ENCODE measurements at regions not wholly inside any gene's neighbourhood (a gene's known extent, or its start where the extent isn't known, plus 50 kb on each side); places are given as distances from the start of the nearest gene placed in this dataset.
"Not testable (repeated sequence)": the region's sequence is repeated elsewhere in the genome, so short reads cannot be mapped to it uniquely, and the experiment has no call there.

DNA sequence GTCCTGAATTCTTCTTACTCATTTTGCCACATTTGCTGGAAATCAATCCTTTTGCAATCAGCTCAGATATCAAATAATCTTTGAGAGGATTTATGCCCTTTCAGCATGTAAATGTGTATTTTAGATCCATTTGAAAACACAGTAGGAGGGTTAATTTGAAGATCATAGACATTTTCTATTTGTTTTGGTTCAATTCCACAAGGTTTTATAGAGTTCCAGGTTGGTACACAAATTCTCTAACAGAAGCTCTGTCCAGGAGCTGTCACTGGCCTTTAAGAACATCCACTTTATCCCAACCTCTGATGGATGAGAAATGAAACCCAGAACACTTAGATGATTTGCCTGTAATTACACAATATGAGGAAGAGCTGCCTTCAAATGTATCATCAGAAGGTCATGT lies 157.3 kb upstream of the CHAC2 start:
- H3K4me3 ChIP-seq, result no peak overlapping the region
- no peak overlapping the region for H3K27ac ChIP-seq
- H3K27me3 ChIP-seq, result no peaks in the 10 kb centered on the region
- no peaks in the 10 kb centered on the region for H3K36me3 ChIP-seq
- no peaks in the 10 kb centered on the region for H3K9me3 ChIP-seq
- DNase-seq (ENCODE audit: low spot score in 2 of 2), result no peak
- TF ChIP-seq CTCF (IDR thresholded peaks at IDR 0.05) (no peak), POLR2A (IDR thresholded peaks at IDR 0.05) (no peak), POLR2AphosphoS5 (IDR thresholded peaks at IDR 0.05) (no peak), EP300 (IDR thresholded peaks at IDR 0.05) (no peak)
- no peaks in the 10 kb centered on the region for H3K4me1 ChIP-seq

DNA sequence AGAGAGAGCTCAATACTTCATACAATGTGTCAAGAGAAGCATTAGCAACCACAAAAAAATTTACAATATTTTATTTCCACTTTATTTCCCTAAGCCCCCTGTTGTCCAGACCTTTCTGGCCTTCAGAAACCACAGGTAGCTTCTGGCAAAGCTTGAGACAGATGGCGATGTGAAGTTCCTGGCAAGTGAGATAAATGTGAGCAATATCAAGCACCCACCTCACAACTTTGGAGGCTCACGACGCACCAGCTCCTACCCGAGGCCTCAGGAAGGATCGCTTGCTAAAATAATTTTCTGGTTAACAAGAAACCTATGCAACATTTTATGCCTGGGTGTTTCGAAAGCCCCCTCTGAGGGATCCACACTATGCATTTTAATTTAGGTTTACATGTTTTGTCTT lies 158.1 kb upstream of the CHAC2 start:
- WGBS, result 86% methylated on average over 6 of the region's 6 CpGs
- Histone ChIP-seq H3K9me3 (no peaks in the 10 kb centered on the region), H3K4me1 (no peaks in the 10 kb centered on the region), H3K27ac (no peak overlapping the region), H3K36me3 (no peaks in the 10 kb centered on the region), H3K27me3 (no peaks in the 10 kb centered on the region), H3K4me3 (no peak overlapping the region)
- no peak for DNase-seq (ENCODE audit: low spot score in 2 of 2)
- TF ChIP-seq EP300 (IDR thresholded peaks at IDR 0.05) (no peak), POLR2AphosphoS5 (IDR thresholded peaks at IDR 0.05) (no peak), CTCF (IDR thresholded peaks at IDR 0.05) (no peak), POLR2A (IDR thresholded peaks at IDR 0.05) (no peak)

DNA sequence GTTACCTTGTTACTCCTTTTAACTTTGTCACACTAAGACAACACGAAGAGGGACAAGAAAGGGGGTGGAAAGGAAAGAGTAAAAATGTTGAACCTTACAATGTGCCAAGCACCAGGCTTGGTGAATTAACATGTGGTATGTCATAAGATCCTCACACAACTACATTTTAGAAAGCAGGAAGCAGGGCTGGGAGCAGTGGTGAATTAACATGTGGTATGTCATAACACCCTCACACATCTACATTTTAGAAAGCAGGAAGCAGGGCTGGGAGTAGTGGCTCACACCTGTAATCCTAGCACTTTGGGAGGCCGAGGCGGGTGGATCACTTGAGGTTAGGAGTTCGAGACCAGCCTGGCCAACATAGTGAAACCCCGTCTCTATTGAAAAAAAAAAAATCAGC lies 159.3 kb upstream of the CHAC2 start:
- no peaks in the 10 kb centered on the region for H3K9me3 ChIP-seq
- no peaks in the 10 kb centered on the region for H3K27me3 ChIP-seq
- TF ChIP-seq POLR2AphosphoS5 (IDR thresholded peaks at IDR 0.05), result no peak
- no peak for TF ChIP-seq EP300 (IDR thresholded peaks at IDR 0.05)
- TF ChIP-seq CTCF (IDR thresholded peaks at IDR 0.05), result no peak
- TF ChIP-seq POLR2A (IDR thresholded peaks at IDR 0.05), result no peak
- H3K4me1 ChIP-seq, result no peaks in the 10 kb centered on the region
- 90% methylated on average over 5 of the region's 5 CpGs for WGBS
- no peaks in the 10 kb centered on the region for H3K36me3 ChIP-seq
- no peak for DNase-seq (ENCODE audit: low spot score in 2 of 2)
- H3K4me3 ChIP-seq, result no peak overlapping the region
- H3K27ac ChIP-seq, result no peak overlapping the region

DNA sequence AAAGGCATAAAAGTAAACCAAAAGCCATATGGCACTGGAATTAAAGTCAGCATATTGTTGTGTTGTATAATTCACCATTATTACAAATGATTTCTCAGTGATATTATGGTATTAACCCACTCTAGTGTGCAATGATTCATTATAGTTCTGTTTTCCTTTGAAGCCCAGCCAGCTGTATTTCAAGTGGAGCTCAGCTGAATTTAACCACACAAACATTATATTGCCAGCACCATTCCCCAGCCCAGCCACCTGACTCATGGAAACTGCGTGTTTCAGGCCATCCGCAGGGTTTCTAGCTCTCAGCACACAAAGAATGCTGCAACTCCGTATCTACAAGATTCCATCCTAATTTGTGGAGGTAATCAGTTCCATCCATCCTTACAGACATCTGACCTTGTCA lies 166.8 kb upstream of the CHAC2 start:
- DNase-seq (ENCODE audit: low spot score in 2 of 2), result no peak
- TF ChIP-seq CTCF (IDR thresholded peaks at IDR 0.05) (no peak), POLR2A (IDR thresholded peaks at IDR 0.05) (no peak), POLR2AphosphoS5 (IDR thresholded peaks at IDR 0.05) (no peak), EP300 (IDR thresholded peaks at IDR 0.05) (no peak)
- 38% methylated on average over 3 of the region's 3 CpGs for WGBS

DNA sequence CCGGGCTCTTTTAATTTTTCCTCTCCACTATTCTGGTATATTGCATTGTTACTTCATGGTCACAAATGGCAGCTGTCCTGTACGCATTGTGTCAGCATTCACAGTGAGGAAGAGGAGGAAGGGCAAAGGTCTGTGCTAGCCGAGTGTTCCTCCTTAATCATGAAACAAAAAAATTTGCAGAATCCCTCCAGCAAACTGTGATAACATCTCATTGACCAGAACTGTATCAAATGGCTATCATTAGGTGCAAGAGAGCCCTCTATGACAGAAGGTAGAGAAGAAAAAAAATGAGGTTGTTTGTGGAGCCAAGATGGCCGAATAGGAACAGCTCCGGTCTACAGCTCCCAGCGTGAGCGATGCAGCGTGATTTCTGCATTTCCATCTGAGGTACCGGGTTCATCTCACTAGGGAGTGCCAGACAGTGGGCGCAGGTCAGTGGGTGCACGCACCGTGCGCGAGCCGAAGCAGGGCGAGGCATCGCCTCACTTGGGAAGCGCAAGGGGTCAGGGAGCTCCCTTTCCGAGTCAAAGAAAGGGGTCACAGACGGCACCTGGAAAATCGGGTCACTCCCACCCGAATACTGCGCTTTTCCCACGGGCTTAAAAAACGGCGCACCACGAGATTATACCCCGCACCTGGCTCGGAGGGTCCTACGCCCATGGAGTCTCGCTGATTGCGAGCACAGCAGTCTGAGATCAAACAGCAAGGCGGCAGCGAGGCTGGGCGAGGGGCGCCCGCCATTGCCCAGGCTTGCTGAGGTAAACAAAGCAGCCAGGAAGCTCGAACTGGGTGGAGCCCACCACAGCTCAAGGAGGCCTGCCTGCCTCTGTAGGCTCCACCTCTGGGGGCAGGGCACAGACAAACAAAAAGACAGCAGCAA lies 180.6 kb upstream of the CHAC2 start:
- H3K27me3 ChIP-seq; H3K4me1 ChIP-seq; H3K9me3 ChIP-seq; H3K36me3 ChIP-seq; H3K4me3 ChIP-seq; H3K27ac ChIP-seq; DNase-seq (ENCODE audit: low spot score in 2 of 2): not testable (repeated sequence)
- 87% methylated on average over 38 of the region's 38 CpGs for WGBS

More for the DNA sequence above, 166.8 kb upstream of the CHAC2 start:
- Histone ChIP-seq H3K9me3 (no peaks in the 10 kb centered on the region), H3K4me3 (no peak overlapping the region), H3K4me1 (no peaks in the 10 kb centered on the region), H3K36me3 (no peaks in the 10 kb centered on the region), H3K27ac (no peak overlapping the region), H3K27me3 (no peaks in the 10 kb centered on the region)

- no peak for DNase-seq (ENCODE audit: low spot score in 2 of 2)
- WGBS, result 81% methylated on average over 5 of the region's 5 CpGs
- Histone ChIP-seq H3K27me3 (no peaks in the 10 kb centered on the region), H3K4me3 (no peak overlapping the region), H3K36me3 (no peaks in the 10 kb centered on the region), H3K4me1 (no peaks in the 10 kb centered on the region), H3K9me3 (no peaks in the 10 kb centered on the region), H3K27ac (no peak overlapping the region)
- TF ChIP-seq POLR2A (IDR thresholded peaks at IDR 0.05) (no peak), EP300 (IDR thresholded peaks at IDR 0.05) (no peak), CTCF (IDR thresholded peaks at IDR 0.05) (no peak), POLR2AphosphoS5 (IDR thresholded peaks at IDR 0.05) (no peak)
Observed at GRCh38 chr2:53584986-53585385, 182.6 kb upstream of the CHAC2 start.

Data from suprapubic skin (tissue), 4 donors.